ENCODE measurements at regions not wholly inside any gene's neighbourhood (a gene's known extent, or its start where the extent isn't known, plus 50 kb on each side); places are given as distances from the start of the nearest gene placed in this dataset.

- POLR2A ChIA-PET = no interaction called here
- no peak for ATAC-seq (ENCODE audit: low read depth)
- intact Hi-C loops (cut with micrococcal nuclease) = loop anchor here (5.0 kb wide), 1 partner anchor 38 kb away; no protein-coding TSS in a partner anchor
- CTCF ChIA-PET = no interaction called here
- Mint-ChIP-seq H3K4me1 (peaks cover 14% of the 10 kb centered on the region), H3K9me3 (no peaks in the 10 kb centered on the region), H3K4me3 (no peak overlapping the region), H3K27ac (no peak overlapping the region), H3K36me3 (ENCODE audit: low read depth) (no peaks in the 10 kb centered on the region), H3K27me3 (no peaks in the 10 kb centered on the region)
- no peak for DNase-seq
- TF ChIP-seq CTCF (IDR thresholded peaks at IDR 0.05) = no peak
Measured at GRCh38 chr13:40139896-40140520, 484.5 kb downstream of the COG6 start.

DNA sequence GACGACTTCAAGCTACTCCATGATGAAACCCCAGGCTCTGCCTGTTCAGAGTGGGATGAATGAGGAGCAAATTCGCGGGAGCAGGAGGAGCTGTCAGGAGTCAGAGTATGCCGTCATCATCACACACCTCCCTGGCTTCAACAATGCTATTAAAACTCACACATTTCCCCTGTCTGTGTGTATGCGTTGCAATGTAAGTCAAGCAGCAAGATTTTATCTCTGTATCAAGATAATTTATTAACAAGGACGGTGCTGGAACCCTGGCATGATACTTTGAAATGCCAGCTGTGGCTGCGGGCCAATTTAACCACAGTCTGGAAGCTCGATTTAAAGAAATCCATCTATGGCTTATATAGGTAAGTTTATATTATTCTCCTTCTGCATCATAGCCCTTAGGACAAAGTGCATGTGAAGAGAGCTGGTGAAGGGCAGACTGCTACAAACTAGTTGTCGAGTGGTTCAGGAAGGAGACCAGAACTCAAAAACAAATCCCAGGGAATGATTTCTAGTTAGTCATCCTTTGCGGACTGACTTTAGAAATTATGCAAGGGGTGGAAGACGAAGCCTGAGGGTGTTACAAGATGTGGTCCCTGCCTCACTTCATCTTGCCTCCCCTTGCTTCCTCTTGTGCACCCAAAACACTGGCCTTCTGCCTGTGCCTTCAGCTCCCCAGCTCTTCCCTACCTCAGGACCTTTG, 486.5 kb downstream of the COG6 start:
- no peak for ATAC-seq (ENCODE audit: low read depth)
- no peak for TF ChIP-seq CTCF (IDR thresholded peaks at IDR 0.05)
- CTCF ChIA-PET = no interaction called here
- H3K9me3 Mint-ChIP-seq = no peaks in the 10 kb centered on the region
- H3K4me1 Mint-ChIP-seq = peaks cover 25% of the 10 kb centered on the region
- intact Hi-C loops (cut with micrococcal nuclease) = loop anchor here (5.0 kb wide), 1 partner anchor 40 kb away; no protein-coding TSS in a partner anchor
- H3K4me3 Mint-ChIP-seq = no peak overlapping the region
- no peaks in the 10 kb centered on the region for H3K27me3 Mint-ChIP-seq
- no peaks in the 10 kb centered on the region for H3K36me3 Mint-ChIP-seq (ENCODE audit: low read depth)
- no peak for DNase-seq
- POLR2A ChIA-PET = interaction anchor here (0.6 kb wide), 1 partner anchor 298 kb away, joined by 4 read pairs; no protein-coding TSS in a partner anchor
- no peak overlapping the region for H3K27ac Mint-ChIP-seq

GRCh38 chr13:40143106-40143505, 487.6 kb downstream of the COG6 start:
- Mint-ChIP-seq H3K4me1 (peaks cover 30% of the 10 kb centered on the region), H3K27ac (peak overlapping the region; percentile 0), H3K27me3 (no peaks in the 10 kb centered on the region), H3K4me3 (no peak overlapping the region), H3K9me3 (no peaks in the 10 kb centered on the region), H3K36me3 (ENCODE audit: low read depth) (no peaks in the 10 kb centered on the region)
- ATAC-seq (ENCODE audit: low read depth) = no peak
- ChIA-PET CTCF (no interaction called here), POLR2A (interaction anchor here (0.6 kb wide), 1 partner anchor 12 kb away, joined by 3 read pairs; no protein-coding TSS in a partner anchor)
- no peak for TF ChIP-seq CTCF (IDR thresholded peaks at IDR 0.05)
- DNase-seq = no peak
- intact Hi-C loops (cut with micrococcal nuclease) = loop anchor here (5.0 kb wide), 1 partner anchor 41 kb away; no protein-coding TSS in a partner anchor

GRCh38 chr13:40143559-40143958, 488.1 kb downstream of the COG6 start:
- H3K4me3 Mint-ChIP-seq = no peak overlapping the region
- ATAC-seq (ENCODE audit: low read depth) (peak; percentile 58), DNase-seq (no peak)
- peaks cover 35% of the 10 kb centered on the region for H3K4me1 Mint-ChIP-seq
- H3K27ac Mint-ChIP-seq = peak overlapping the region; percentile 0
- TF ChIP-seq CTCF (IDR thresholded peaks at IDR 0.05) = no peak
- no peaks in the 10 kb centered on the region for H3K9me3 Mint-ChIP-seq
- intact Hi-C loops (cut with micrococcal nuclease) = loop anchor here (5.0 kb wide), 1 partner anchor 41 kb away; no protein-coding TSS in a partner anchor
- no peaks in the 10 kb centered on the region for H3K27me3 Mint-ChIP-seq
- CTCF ChIA-PET = no interaction called here
- no peaks in the 10 kb centered on the region for H3K36me3 Mint-ChIP-seq (ENCODE audit: low read depth)
- POLR2A ChIA-PET = no interaction called here

- Mint-ChIP-seq H3K36me3 (ENCODE audit: low read depth) (no peaks in the 10 kb centered on the region), H3K4me3 (no peak overlapping the region), H3K27me3 (no peaks in the 10 kb centered on the region), H3K4me1 (peaks cover 38% of the 10 kb centered on the region), H3K27ac (no peak overlapping the region), H3K9me3 (no peaks in the 10 kb centered on the region)
- DNase-seq (no peak), ATAC-seq (ENCODE audit: low read depth) (no peak)
- no peak for TF ChIP-seq CTCF (IDR thresholded peaks at IDR 0.05)
- ChIA-PET POLR2A (no interaction called here), CTCF (no interaction called here)
- intact Hi-C loops (cut with micrococcal nuclease) = no loop called here
Measured at GRCh38 chr13:40145139-40145538, 489.7 kb downstream of the COG6 start.
